GM19023 (cell line): ENCODE measurements at regions not wholly inside any gene's neighbourhood (a gene's known extent, or its start where the extent isn't known, plus 50 kb on each side); places are given as distances from the start of the nearest gene placed in this dataset.
"Not testable (repeated sequence)": the region's sequence is repeated elsewhere in the genome, so short reads cannot be mapped to it uniquely, and the experiment has no call there.

Source experiments
- ATAC-seq: cut with Tn5 transposase; IDR thresholded peaks from one replicate; pipeline ENCODE4 v1.9.1; 2021; ENCODE audit warnings: mild to moderate bottlenecking, moderate library complexity; ENCODE audit not compliant: unreplicated experiment

DNA sequence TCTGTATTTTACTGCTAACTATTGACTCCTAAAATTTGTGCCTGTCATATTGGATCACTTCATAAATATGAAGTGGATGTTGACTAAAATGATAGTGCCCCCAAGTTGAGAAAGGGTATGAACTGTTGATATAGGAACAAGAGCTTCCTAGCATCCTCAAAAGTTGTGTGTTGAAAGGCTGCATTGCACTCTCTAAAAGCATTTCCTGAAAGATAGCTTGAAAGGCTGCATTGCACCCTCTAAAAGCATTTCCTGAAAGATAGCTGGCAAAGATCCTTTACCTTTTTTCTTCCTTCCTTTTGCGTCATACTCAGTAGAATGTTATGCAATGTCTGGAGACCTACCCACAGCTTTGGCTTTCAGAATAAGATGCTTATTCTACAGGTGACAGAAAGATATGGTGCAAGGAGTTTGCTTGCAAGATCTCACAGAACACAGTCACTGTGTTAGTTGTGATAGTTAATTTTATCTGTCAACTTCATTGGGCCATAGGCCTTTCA, 274.6 kb upstream of the GALNTL6 start:
- ATAC-seq, result no peak

GRCh38 chr4:171534391-171534790, 278.8 kb upstream of the GALNTL6 start:
- no peak for ATAC-seq

DNA sequence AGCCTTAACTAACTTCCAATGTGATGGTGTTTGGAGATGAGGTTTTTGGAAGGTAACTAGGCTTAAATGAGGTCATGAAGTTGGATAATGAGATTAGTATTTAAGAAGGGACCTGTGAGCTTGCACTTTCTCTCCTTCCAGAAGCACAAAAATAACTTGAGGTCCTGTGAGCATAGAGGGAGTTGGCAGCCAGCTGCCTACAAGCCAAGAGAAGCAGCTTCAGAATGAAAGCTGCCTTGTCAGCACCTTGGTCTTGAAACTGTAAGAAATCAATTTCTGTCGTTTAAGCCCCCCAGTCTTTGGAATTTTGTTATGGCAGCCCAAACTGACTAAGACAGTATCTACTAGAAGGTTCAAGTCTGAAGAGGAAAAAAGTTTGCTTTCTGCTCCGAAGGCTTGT, 280.2 kb upstream of the GALNTL6 start:
- no peak for ATAC-seq

GRCh38 chr4:171524903-171525302, 288.3 kb upstream of the GALNTL6 start:
- no peak for ATAC-seq

GRCh38 chr4:171521726-171522125, 291.5 kb upstream of the GALNTL6 start:
- ATAC-seq, result no peak

- no peak for ATAC-seq
These were observed 293.7 kb upstream of the GALNTL6 start for GRCh38 chr4:171519457-171519856.

- no peak for ATAC-seq
These were observed 295.3 kb upstream of the GALNTL6 start for GRCh38 chr4:171517883-171518282.

GRCh38 chr4:171516694-171517093, 296.5 kb upstream of the GALNTL6 start:
- no peak for ATAC-seq

DNA sequence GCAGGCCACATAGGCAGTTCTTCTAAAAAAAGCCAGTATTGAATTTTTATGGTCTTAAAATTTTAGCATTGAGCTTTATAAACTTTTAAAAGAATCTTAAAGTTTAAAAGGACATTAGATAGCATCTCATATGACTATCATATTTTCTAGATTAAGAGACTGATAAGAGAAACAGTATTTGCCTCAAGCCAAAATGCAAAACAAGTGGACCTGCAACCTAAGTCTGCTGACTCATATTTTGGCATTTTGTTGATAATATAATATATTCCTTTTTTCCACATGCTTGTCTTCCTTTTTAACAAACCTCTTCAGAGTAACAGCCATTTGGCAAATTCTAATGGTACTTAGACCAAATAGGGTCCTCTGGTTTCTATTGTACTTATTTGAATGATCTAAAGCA, 328.5 kb upstream of the GALNTL6 start:
- no peak for ATAC-seq

DNA sequence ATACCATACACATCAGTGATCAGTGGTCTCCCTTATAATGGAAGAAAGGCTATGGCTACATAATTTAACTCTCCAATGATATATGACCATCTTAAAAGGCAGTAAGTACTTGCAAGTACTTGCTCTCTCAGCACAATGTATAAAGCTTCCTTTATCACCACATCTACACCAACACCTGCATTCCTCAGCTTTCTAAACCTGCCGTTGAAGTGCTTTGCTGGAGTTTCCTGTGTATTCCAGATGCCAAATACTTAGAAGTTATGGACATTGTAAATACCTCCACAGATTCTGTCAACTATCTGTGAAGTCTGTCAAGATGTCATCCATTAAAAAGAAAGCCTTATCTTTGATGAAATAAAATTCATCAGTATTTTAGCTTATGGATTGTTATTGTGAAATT, 335.0 kb upstream of the GALNTL6 start:
- ATAC-seq, result no peak

DNA sequence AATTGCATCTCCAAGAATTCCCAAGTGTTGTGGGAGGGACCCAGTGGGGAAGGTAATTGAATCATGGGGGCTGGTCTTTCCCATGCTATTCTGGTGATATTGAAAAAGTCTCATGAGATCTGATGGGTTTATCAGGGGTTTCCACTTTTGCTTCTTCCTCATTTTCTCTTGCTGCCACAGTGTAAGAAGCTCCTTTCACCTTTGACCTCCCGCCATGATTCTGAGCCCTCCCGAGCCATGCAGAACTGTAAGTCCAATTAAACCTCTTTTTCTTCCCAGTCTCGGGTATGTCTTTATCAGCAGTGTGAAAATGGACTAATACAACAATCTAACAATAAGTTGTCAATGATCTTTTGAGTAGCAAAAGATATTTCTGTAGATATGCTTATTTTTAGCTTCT, 338.1 kb upstream of the GALNTL6 start:
- not testable (repeated sequence) for ATAC-seq

- ATAC-seq, result no peak
These were observed 340.0 kb upstream of the GALNTL6 start for GRCh38 chr4:171473155-171473554.

- no peak for ATAC-seq
These were observed 341.0 kb upstream of the GALNTL6 start for GRCh38 chr4:171472230-171472629.

DNA sequence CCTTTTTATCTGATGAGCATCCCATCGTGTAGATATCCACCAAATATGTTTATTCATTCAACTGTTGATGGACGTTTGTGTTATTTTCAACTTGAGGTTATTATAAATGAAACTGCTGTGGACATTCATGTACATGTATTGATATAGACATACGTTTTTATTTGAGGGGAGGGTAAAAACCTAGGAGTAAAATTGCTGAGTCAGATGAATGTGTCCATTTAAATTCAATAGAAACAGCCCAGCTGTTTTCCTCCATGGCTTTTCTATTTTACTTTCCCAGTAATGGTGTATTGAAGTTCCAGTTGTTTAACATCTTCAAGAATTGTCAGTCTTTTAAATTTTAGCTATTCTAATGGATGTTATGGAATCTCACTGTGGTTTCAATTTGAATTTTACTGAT, 348.7 kb upstream of the GALNTL6 start:
- ATAC-seq, result no peak

- ATAC-seq, result no peak
These were observed 352.0 kb upstream of the GALNTL6 start for GRCh38 chr4:171461191-171461590.

GRCh38 chr4:171448919-171449481, 364.2 kb upstream of the GALNTL6 start:
- no peak for ATAC-seq

DNA sequence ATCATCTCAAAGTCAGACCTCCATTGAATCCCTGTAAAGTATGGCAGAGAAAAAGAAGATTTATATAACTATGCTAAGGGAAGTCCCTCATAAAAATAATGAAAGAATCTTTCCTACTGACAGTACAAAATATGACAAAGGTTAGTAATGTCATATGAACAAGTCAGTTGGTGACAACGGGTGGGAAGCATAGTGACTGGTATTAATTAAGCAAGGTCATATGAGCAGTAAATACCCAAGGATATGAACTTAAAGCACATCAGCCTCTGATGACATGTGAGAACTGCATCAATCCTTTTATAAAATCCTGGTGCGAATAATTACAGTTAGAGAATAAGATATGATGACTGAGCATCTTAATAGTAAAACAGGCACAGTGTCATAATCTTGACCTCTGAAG, 364.8 kb upstream of the GALNTL6 start:
- no peak for ATAC-seq

GRCh38 chr4:171441300-171441941, 371.8 kb upstream of the GALNTL6 start:
- no peak for ATAC-seq

- ATAC-seq, result no peak
These were observed 379.5 kb upstream of the GALNTL6 start for GRCh38 chr4:171433674-171434073.

- no peak for ATAC-seq
These were observed 380.7 kb upstream of the GALNTL6 start for GRCh38 chr4:171432536-171432935.

- ATAC-seq, result no peak
These were observed 382.7 kb upstream of the GALNTL6 start for GRCh38 chr4:171430495-171430894.

- no peak for ATAC-seq
These were observed 416.0 kb upstream of the GALNTL6 start for GRCh38 chr4:171397175-171397574.

- no peak for ATAC-seq
These were observed 422.6 kb upstream of the GALNTL6 start for GRCh38 chr4:171390626-171391025.
